ENCODE measurements at regions not wholly inside any gene's neighbourhood (a gene's known extent, or its start where the extent isn't known, plus 50 kb on each side); places are given as distances from the start of the nearest gene placed in this dataset.

DNA sequence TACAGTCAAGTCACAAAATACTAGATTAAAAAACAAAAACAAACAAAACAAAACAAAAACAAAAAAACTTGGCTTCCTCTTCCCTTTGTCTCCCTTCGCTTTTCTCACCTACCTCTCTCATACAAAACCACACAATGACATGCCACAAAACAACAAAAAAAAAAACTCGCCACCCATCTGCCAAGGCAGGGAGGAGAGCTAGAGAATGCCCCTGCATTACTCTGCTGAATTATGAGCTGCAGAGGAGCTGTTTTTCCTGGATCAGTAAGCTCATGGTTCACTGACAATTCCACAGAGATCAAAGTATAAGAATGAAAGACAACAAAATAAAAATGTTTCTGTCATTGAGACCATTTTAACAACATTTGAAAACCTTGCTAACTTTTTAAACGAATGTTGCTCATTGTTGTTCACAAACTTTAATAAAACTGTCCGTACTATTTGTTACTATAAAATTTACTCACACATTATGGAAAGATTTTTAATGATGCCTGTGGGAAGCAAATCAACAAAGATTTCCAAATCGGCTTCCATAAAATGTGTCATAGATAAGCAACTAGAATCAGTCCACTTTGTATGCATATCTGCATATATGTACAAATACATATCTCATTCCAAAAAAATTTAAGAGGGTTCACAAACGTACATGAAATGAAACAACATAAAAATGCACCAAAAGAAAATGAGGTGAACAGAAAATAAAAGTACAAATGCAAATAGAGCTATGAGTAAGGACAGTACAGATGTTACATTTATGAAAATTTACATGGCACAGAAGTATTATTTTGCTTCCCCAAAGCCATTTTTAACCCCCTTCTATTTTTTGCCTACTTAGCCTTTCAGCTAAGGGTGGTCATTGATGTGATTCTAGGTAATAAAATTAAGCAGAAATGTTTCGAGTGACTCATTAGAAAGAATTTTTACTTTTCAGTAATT, 252.4 kb upstream of the FAT4 start:
- DNase-seq (ENCODE audit: low read depth) = no peak

DNA sequence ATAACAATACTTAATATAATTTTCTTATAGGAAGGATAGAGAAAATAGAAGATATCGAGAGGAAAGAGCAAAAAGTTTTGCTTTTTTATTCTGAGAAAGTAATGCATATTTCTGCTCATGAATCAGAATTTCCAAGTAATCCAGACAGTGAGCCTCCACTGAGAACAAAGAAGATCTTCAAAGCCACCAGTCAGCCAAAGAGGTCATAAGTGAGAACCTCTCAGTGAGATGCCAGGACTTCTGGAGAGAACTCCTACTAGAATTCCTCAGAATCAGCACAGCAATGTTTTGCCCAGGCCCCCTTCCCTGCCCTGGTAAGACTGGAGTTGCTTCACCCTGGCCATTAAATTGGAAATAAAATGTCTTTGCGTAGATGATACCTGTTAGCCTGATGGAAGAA, 254.4 kb upstream of the FAT4 start:
- no peak for DNase-seq (ENCODE audit: low read depth)

GRCh38 chr4:125049711-125050110, 265.0 kb upstream of the FAT4 start:
- no peak for DNase-seq (ENCODE audit: low read depth)

GRCh38 chr4:125045311-125045710, 269.4 kb upstream of the FAT4 start:
- DNase-seq (ENCODE audit: low read depth) = no peak

DNA sequence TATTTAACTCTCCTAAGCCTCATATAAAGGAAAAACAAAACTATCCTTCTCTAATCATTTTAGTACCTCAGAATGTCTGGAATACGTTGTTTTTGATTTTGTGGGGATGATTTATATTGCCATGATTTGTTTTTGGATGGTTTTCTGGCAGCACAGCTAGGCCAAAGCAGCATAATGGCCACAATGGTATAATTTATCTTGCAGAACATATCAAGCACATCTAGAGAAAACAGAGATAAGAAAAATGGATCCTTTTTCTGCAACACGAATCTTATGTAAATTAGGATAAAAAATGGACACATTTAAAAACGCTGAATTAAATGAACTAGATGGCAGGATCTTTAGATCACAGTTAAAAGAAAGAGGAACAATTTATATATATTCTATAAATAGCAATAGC, 269.9 kb upstream of the FAT4 start:
- DNase-seq (ENCODE audit: low read depth) = no peak

DNA sequence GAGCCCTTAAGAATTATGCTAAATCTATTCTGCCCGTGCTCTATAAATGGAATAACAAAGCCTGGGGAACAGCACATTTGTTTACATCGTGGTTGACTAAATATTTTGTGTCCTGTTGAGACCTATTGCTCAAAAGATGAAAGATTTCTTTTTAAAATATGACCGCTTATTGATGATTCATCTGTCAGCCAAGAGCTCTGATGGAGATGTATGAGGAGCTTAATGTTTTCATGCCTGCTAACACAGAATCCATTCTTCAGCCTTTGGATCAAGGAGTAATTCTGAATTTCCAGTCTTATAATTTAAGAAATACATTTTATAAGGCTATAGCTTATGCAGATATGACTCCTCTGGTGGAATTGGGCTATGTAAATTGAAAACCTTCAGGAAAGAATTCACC, 271.3 kb upstream of the FAT4 start:
- DNase-seq (ENCODE audit: low read depth) = no peak

DNA sequence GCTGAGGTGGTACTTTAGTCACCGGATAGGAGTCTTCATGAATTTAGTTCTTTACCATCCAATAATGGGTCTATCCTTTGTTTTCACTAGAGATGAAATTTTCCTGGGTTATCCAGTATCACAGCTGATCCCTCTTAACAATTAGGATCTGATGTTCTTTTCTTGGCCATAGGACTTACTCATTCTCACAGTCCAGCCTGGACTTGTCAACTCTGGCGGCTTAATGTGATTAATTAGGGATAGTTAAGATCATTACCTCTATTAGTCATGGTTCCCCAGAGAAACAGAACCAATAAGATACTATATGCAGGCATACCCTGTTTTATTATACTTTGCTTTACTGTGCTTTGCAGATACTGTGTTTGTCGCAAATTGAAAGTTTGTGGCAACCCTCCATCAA, 272.7 kb upstream of the FAT4 start:
- no peak for DNase-seq (ENCODE audit: low read depth)

GRCh38 chr4:125041372-125041930, 273.3 kb upstream of the FAT4 start:
- no peak for DNase-seq (ENCODE audit: low read depth)

GRCh38 chr4:125039550-125039949, 275.2 kb upstream of the FAT4 start:
- DNase-seq (ENCODE audit: low read depth) = no peak

DNA sequence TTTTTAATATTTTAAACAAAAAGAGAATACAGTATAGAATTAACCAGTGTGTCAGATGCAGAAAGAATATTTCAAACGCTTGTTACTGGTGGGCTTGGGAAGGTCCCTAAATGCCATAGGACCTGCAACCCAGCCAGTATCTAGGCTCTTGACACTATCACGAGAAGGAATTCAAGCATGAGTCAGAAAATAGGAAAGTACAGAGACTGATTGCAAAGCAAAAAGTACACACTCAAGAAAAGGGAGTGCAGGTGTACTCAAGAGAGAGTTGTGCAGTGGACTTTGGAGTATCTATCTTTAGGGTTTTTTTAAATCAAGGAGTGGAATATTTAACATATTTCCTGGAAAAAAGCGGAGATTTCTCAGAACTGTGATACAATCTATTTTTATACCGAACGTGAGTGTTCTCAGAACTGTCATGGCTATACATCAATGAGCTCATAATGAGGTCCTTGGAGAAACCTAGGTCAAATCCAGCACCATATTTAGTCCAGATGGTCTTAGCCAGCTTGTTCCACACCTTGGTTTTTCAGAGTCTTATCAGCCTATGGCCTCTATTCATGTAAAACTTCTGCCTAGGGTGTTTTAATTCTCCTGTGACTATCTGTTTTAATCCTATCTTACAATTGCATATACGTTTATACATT, 291.8 kb upstream of the FAT4 start:
- DNase-seq (ENCODE audit: low read depth) = no peak

GRCh38 chr4:125021189-125021588, 293.6 kb upstream of the FAT4 start:
- no peak for DNase-seq (ENCODE audit: low read depth)

- no peak for DNase-seq (ENCODE audit: low read depth)
These were observed 294.4 kb upstream of the FAT4 start for GRCh38 chr4:125020089-125021034.

- DNase-seq (ENCODE audit: low read depth) = no peak
These were observed 297.9 kb upstream of the FAT4 start for GRCh38 chr4:125016892-125017299.

GRCh38 chr4:125013891-125014290, 300.9 kb upstream of the FAT4 start:
- no peak for DNase-seq (ENCODE audit: low read depth)

DNA sequence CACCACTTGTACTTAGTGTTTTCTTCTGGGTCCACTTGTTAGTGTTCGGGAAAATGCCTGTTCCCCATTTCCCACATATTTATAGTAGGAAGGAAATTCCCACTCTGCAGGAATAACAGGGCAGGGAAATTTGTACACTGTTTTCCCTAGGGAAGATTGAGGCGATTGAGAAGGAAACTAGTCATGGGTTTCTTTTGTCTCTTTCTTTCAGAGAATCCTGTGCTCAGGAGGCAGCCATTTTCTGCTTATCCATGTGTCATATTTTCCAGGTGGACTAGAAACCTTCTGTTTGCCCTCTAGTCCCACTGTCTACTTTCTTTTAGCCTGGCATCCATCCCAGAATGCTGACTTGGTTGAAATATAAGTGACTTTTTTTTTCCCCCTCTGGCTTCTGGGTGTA, 299.1 kb upstream of the ANKRD50 start:
- DNase-seq (ENCODE audit: low read depth) = no peak

GRCh38 chr4:125010796-125011503, 298.4 kb upstream of the ANKRD50 start:
- DNase-seq (ENCODE audit: low read depth) = no peak

DNA sequence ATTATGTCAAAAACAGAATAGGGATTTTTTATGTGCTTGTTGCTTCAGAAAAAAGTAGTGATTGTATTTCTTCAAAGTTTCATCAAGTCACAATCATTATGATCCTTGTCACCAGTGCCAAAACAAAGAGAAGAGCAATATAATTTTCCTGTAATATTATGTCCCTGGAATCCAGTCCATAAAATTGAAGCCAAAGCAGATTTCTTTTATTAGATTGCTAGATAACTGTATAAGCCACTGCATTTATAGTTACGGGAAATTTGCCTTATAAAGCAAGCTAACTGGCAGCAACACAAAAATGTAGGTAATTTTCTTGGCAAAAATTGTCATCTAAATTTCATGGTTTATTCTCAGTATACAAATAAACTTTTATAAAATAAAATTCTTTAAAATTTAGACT, 296.1 kb upstream of the ANKRD50 start:
- DNase-seq (ENCODE audit: low read depth) = no peak

- DNase-seq (ENCODE audit: low read depth) = no peak
These were observed 292.1 kb upstream of the ANKRD50 start for GRCh38 chr4:125004676-125005075.

DNA sequence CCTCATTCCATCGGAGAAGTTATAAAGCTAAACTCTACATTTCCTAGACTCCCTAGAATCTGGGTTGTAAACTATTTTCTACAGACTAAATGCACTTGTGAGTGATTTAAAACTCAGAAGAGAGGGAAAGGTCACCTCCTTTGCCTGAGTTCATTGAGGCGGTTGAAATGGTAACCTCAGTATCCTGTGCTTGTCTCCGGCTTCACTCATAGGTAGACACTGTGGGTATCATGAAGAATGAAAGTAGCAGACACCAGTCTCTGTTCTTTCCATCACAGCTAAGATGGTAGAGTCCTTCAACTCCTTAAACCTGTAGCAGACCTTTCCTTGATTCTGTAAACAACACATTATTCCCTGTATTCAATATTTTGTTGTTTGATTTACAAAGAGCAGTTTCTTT, 291.3 kb upstream of the ANKRD50 start:
- no peak for DNase-seq (ENCODE audit: low read depth)

DNA sequence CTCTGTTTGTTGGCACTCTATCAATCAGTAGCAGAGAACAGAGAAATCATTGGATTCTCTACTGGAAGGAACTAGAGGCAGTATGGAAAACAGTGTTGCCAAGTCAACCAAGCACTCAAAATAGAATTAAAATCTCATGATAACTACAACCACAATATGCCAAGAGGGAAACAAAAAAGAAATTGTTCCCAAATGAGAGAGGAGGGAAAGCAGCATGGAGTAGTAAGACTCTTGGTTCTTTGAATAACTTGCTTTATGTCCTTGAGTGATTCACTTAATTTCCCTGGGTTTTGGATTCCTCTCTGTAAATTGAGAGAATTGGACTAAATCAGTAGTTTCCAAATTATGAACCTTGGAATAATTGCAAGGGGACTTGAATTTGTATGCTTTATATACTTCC, 285.5 kb upstream of the ANKRD50 start:
- DNase-seq (ENCODE audit: low read depth) = peak; percentile 26

DNA sequence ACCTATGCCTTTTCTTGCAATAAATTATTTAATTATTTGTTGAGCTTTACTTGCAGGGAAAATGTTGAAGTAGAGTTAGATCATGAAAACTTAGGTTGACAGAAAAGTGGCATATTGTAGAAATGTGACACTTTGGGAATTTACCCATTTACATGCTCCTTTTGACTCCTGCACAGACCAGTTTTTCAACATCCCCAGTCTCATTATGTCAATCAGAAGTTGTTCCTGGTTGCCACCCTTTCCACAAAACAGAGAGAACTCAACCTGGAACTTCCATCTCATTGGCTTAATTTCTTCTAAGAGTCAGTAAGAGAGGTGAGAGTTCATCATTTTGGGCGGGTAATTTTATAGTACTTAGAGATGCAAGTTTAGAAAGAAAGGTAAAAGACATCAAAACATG, 284.6 kb upstream of the ANKRD50 start:
- no peak for DNase-seq (ENCODE audit: low read depth)
